NOMO-1 (cell line): ENCODE measurements at regions not wholly inside any gene's neighbourhood (a gene's known extent, or its start where the extent isn't known, plus 50 kb on each side); places are given as distances from the start of the nearest gene placed in this dataset.

Source experiments
- DNase-seq, 2 experiments: peaks; one replicate each; lab custom pipeline; 2025; ENCODE audit not compliant: unreplicated experiment in 2 of 2; lab: John Stamatoyannopoulos, UW

DNA sequence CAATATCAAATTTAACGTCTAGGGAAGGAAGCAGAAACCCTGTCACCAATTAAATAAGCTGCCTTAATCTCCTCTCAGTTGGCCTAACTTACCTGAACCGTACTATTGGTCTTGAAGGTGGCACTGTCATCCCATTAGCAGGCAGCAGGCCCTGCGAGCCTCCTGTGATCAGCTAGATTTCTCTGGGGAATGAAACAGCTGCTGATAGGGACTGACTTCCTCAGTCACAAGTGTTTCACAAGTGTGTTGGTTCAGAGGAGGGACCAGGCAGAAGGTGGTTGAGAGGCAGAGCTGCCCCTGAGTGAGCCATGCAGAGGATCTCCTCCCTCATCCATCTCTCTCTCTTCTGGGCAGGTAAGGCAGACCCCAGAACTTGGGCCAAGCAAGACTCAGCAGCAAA lies 166.8 kb downstream of the DAD1 start:
- DNase-seq, result peak in 1 of 2 experiments; percentile 16

DNA sequence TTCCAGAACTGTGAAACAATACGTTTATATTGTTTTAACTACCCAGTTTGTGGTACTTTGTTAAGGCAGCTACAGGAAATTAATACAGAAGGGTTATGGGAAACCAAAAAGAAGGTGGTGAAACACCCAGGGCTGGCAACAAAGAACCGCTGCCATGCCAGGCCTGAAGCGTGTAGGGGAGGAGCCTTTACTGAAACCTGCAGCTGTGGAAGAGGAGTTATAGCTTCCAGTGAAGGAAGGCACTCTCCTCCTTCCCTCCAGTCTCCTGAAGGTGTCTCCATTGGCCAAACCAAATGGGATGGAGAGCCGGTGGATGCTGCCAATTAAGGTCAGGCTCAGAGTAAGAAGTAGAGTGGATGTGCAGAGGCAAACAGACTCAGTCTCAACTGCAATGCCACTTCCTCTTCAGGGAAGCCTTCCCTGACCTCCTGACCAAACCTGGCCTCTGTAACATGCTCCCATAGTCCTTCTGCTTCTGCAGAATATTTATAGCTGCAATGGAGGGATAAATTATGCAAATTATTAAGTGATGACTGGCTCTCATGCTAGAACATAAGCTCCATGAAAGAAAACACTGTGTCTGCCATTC lies 168.3 kb downstream of the DAD1 start:
- peak in 1 of 2 experiments; percentile 7 for DNase-seq

- DNase-seq, result no peak
Measured at GRCh38 chr14:22419620-22420019, 169.4 kb downstream of the DAD1 start.

- DNase-seq, result no peak
Measured at GRCh38 chr14:22418631-22419030, 170.4 kb downstream of the DAD1 start.

DNA sequence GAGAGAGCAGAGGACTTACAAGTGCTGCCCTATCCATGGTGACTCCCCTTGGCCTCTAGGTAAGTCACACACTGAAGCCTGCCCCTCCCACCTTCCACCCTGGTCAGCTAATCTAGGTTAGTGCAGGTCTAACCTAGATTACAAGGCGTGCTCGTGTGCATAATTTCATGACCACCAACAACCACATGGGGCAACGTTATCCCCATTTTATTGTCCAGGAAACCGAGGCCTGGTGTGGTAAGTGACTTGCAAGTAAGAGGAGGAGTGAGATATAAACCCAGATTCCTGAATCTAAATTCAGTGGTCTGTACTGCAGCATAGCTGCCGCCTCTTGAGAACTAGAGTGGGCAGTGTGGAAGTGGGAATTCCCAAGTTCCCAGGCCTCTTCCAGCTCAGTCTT lies 171.1 kb downstream of the DAD1 start:
- DNase-seq, result no peak

DNA sequence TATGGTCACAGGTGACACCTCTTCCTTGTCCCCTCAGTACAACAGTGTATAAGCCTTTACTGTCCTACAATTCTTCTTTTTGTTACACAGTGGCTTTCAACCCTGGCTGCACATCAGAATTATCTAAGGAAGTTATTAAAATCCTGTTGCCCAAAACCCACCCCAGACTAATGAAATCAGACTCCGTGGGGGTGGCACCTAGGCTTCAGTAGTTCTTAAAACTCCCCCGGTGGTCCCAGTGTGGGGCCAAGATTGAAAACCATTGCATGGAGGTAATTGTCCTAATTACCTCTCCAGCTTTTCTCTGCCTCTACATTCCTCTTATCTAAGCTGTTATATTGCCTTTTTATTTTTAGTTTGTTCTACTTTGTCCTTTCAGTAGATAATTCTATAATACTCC lies 172.8 kb downstream of the DAD1 start:
- DNase-seq, result no peak

DNA sequence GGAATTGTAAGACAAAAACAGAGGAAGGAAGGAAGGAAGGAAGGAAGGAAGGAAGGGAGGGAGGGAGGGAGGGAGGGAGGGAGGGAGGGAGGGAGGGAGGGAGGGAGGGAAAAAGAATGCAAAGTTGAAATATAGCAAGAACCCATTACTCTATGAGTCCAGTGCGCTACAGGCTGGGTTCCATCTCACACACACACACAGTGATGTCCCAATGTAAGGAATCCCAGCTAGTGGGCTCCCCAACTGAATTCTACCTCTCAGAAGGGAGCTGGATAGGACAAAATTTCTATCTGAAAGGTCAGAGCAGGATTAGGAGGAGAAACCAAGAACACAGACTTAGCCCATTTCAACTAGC lies 173.4 kb downstream of the DAD1 start:
- no peak for DNase-seq

GRCh38 chr14:22414876-22415604 lies 174.0 kb downstream of the DAD1 start:
- DNase-seq, result no peak

DNA sequence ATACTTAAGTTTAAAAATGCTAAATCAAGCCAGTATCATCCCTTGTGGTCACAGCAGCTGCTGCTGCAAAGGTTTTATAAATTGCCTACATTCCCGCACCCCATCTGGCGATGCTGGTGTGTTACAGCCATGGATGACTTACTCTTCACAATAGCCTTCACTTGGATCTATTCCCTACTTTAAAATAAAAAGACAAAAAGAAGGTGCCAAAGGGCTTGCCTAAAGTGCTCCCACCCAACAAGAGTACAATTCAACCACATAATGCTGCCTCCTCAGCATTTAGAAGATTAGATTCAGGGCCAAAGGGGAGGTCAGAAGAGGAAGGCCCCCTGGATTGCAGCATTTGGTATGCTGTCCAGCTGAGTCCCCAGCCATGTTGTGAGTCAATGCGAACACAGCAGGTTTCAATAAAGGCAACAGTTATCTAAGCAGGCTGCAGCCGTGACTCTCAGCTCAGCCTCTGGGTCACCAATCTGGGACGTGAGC lies 176.1 kb downstream of the DAD1 start:
- DNase-seq, result no peak

DNA sequence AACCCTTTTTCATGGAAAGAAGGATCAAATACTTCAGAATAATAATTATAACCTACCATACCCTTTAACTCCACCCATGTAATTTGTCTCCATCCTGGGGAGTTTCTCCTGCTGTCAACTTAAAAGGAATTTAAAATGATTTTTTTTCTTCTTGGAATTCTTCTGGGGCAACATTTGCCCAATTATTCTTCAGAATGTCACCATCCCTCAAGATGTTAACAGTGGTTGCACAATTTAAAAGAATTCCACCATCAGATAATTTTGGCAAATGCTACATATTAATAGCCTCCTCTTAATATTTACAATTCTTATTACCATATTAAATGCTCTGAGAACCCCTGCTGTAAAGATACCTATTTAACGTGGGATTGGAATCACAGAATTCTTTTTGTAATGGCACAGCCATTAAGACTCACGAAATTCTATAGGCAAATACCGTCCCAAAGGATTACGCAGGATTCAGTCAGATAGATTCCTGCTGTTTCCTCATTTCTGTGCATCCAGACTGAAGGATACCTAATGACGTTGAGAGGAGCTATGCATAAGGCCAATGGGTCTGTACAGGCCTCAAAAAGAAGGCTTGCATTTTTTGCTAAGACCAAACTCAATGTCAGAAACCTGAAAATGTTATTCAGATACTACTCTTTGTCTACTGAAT lies 177.5 kb downstream of the DAD1 start:
- no peak for DNase-seq

DNA sequence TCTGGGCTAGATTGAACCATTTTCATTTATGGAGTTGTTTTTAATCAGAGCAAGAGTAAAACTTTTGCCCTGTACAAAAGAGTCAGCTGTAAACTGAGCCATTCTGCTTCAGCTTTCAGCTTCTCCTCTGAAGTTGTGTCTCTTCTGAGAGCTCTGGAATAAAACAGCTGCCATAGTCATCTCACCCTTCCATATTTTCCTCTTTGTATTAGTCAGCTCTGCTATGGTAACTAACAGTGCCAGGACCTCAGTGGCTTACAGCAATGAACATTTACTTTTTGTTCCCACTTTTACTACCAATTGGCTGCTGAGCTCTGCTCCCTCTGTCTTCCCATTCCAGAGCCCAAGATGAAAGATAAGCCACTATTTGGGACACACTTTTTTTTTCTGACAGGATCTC lies 178.5 kb downstream of the DAD1 start:
- DNase-seq, result no peak

DNA sequence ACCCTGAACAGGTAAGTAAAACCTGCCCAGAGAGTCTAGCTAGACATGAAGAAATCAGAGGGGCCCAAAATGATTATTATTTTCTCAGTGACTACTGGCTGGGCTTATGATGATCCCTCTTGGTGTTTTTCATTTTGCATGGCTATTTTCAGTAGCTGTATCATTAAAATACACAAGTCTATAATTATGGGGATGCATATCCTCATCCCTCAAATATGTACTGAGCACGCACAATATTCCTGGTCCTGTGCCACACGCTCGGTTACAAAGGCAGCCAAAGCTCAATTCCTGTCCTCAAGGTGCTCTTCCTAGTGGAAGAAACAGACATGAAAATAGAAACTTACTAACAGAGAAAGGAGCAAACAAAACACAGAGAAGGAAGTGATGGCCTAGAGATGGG lies 180.0 kb downstream of the DAD1 start:
- no peak for DNase-seq

DNA sequence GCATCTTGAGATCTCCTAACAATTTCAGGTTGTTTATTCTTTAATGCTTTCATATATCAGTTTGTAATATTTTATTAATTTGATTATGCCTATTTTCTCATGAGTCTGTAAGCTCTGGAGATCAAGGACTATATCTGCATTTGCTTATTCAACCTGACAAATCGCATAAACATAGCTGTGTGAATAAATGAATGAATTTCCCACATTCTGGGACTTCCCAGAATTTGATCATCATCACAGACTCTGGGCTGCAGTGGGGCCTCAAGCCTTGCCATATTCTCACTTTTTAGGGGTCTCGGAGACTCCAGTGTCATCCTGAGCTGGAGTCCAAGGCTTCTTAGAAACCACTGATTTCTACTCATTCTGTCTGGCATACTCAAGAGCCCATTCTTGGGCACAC lies 180.5 kb downstream of the DAD1 start:
- DNase-seq, result no peak

DNA sequence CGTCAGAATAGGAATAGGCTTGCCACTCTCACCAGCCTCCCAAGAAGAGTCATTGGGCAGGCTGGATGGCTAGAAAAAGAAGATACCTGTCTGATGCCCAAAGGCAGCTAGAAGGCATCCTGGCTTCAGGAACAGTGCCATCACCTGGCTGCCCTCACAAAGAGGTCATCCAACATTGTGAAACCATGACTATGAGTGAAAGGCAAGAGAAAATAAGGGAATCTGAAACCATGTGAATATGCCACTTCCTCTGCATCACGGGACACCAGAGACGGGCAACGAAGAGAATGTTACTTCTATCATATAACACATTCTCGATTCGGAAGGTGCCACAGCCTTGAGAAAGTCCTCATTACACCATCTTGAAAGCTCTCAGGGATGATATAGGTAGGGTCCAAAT lies 182.0 kb downstream of the DAD1 start:
- peak in 1 of 2 experiments; percentile 20 for DNase-seq

- DNase-seq, result no peak
Measured at GRCh38 chr14:22405201-22405600, 183.8 kb downstream of the DAD1 start.

DNA sequence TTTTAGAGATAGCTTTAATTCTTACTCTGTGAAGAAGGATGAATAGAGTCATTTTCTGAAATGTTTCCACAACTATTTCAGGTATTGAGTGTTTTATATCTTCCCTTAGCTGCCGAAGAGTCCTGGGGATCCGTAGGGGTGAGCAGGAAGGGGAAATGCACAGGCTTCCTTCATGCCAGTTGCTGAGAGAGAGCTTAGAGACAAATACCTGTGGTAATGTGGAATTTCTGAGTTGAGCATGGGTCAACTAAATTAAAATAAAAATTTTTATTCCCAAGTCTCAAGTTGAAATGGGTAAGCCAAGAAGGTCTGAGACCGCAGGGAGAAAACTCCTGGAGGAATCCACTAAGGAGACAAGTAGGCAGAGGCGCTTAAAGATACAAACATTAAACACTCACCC lies 185.7 kb downstream of the DAD1 start:
- DNase-seq, result no peak

DNA sequence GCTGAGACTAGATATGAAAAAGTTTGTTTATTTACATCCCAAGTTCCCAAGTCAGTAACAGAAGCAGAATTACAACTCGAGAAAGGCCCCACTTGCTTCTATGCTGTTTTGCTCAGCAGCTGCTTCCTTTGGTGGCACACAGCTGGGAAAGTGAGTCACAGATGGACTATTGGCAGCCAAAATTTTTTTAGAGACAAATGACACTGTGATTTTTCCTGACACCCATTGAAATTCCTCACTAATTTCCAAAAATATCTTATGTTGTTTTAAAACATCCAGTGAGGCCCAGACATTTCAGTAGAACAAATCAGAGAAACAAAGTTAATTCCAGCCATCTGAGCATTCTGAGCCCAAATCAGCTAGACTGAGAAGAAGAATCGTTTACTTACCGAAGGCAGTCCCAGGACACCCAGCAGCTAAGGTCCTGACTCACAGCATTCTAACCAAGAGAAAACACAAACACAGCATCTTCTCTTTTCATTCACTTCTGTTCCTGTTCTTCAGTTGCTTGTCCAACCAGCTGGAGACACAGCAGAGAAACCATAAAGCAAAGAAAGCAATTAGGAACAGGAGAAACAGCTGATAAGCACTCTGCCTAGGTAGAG lies 188.3 kb downstream of the DAD1 start:
- DNase-seq, result no peak

- no peak for DNase-seq
Measured at GRCh38 chr14:22399776-22400175, 189.2 kb downstream of the DAD1 start.

- no peak for DNase-seq
Measured at GRCh38 chr14:22397221-22397737, 191.7 kb downstream of the DAD1 start.

GRCh38 chr14:22395803-22396202 lies 193.2 kb downstream of the DAD1 start:
- DNase-seq, result no peak

DNA sequence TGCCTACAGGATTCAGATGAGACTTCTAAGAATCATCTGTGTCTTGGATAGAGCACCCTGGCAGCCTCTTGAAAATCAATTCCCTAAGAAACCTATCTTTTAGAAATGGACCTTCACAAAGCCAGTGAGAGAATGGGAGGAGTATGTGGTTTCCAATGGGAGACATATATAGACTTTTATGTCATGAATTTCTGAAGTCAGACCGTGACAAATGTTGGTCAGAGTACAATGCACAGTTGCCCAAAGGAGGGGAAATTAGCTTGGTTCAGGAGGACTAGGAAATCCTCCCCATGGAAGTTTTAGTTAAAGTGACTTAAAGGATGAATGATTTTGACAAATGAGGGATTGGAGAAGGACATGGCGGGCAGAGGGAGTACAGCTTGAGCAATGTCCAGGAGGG lies 194.4 kb downstream of the DAD1 start:
- no peak for DNase-seq

DNA sequence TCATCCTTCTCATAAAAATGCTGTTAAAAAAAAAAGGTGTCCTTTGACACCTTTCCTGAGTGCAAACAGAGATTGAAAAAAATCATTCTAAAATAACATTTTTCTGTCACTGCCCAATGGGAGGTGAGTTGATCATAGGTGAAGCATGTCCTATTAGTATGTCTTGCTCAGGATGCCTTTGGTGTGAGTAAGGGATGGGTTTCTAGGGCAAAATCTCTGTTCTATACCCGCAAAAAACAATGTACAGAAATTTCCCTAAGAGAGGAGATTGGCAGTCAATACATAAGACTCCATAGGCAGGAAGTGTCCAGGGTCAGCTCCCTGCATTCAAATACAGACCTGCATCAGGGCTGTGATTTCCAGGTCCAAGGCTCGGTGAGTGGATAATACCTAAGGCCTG lies 195.2 kb downstream of the DAD1 start:
- DNase-seq, result no peak
